IMR-90 (cell line): ENCODE measurements at regions not wholly inside any gene's neighbourhood (a gene's known extent, or its start where the extent isn't known, plus 50 kb on each side); places are given as distances from the start of the nearest gene placed in this dataset.
A peak's percentile ranks its signal among the peaks of the same experiment; 100 is the strongest.
"Not testable (repeated sequence)": the region's sequence is repeated elsewhere in the genome, so short reads cannot be mapped to it uniquely, and the experiment has no call there.

Experiments
- ATAC-seq: fragments of 200-7000 bp; cut with Tn5 transposase; 2 replicates; pipeline ENCODE4 v1.9.1; 2020; ENCODE audit warnings: low read depth, mild to moderate bottlenecking, moderate library complexity
- BruUV-seq: library from RNA; stranded (reverse); fragments of 400-500 nt; replicated peaks from 2 replicates; lab custom pipeline; 2021; lab: Mats Ljungman, UMichigan
- CTCF ChIA-PET: fragments of 300-600 bp; formaldehyde crosslinking; extraction: SDS; loops from one replicate; lab custom pipeline; 2021; ENCODE audit warnings: antibody characterized with exemption; lab: Yijun Ruan, JAX
- POLR2A ChIA-PET: fragments of 300-600 bp; sonication (Branson Sonifier 250); formaldehyde crosslinking; loops from one replicate; lab custom pipeline; 2022; ENCODE audit warnings: antibody characterized with exemption; ENCODE audit not compliant: unreplicated experiment; lab: Charles Lee
- DNase-seq: peaks from one replicate; pipeline ENCODE4 v3.0.0; 2013
- H2AFZ ChIP-seq: replicated peaks from 2 replicates; pipeline ENCODE3; 2013; ENCODE audit warnings: low read length, mild to moderate bottlenecking; ENCODE audit not compliant: poor library complexity
- H2AK5ac ChIP-seq: 2 replicates; pipeline ENCODE4 v1.6.1; 2013; ENCODE audit warnings: low read depth, low read length, inconsistent platforms
- H2AK9ac ChIP-seq: replicated peaks from 2 replicates; pipeline ENCODE3; 2013; ENCODE audit warnings: mild to moderate bottlenecking, low read depth, low read length, moderate library complexity; ENCODE audit not compliant: poor library complexity
- H2BK120ac ChIP-seq: 2 replicates; pipeline ENCODE4 v1.6.1; 2013; ENCODE audit warnings: low read depth, low read length, inconsistent platforms
- H2BK15ac ChIP-seq: 3 replicates; pipeline ENCODE4 v1.6.1; 2013; ENCODE audit warnings: low read depth, low read length, inconsistent platforms
- H2BK20ac ChIP-seq: 2 replicates; pipeline ENCODE4 v1.6.1; 2013; ENCODE audit warnings: low read depth, mild to moderate bottlenecking, inconsistent platforms, low read length, moderate library complexity
- H2BK5ac ChIP-seq: 2 replicates; pipeline ENCODE4 v1.6.1; 2013; ENCODE audit warnings: mild to moderate bottlenecking, low read depth, low read length, inconsistent platforms; ENCODE audit not compliant: poor library complexity, severe bottlenecking
- H3K14ac ChIP-seq: replicated peaks from 2 replicates; pipeline ENCODE4 v1.6.1; 2013; ENCODE audit warnings: low read depth, low read length, inconsistent platforms
- H3K18ac ChIP-seq: 2 replicates; pipeline ENCODE4 v1.6.1; 2013; ENCODE audit warnings: low read depth, low read length, control low read depth
- H3K23ac ChIP-seq: 2 replicates; pipeline ENCODE4 v1.6.1; 2013; ENCODE audit warnings: low read depth, low read length, inconsistent platforms
- H3K27ac ChIP-seq: 2 replicates; pipeline ENCODE4 v1.5.1; 2013; ENCODE audit warnings: mild to moderate bottlenecking, control low read depth, low read length; ENCODE audit not compliant: insufficient read depth
- H3K27me3 ChIP-seq: 2 replicates; pipeline ENCODE4 v1.6.1; 2013; ENCODE audit warnings: low read length; ENCODE audit not compliant: control insufficient read depth, insufficient read depth
- H3K36me3 ChIP-seq: 2 replicates; pipeline ENCODE4 v1.6.1; 2013; ENCODE audit warnings: low read length, mixed read lengths; ENCODE audit not compliant: control insufficient read depth, insufficient read depth
- H3K4ac ChIP-seq: 2 replicates; pipeline ENCODE4 v1.6.1; 2013; ENCODE audit warnings: low read depth, low read length, inconsistent platforms
- H3K4me1 ChIP-seq: 2 replicates; pipeline ENCODE4 v1.6.1; 2013; ENCODE audit warnings: low read length, mixed read lengths; ENCODE audit not compliant: control insufficient read depth, insufficient read depth
- H3K4me2 ChIP-seq: 2 replicates; pipeline ENCODE4 v1.6.1; 2013; ENCODE audit warnings: low read depth, mild to moderate bottlenecking, control low read depth, low read length, moderate library complexity
- H3K4me3 ChIP-seq: 2 replicates; pipeline ENCODE4 v1.5.1; 2013; ENCODE audit warnings: low read depth, mild to moderate bottlenecking, control low read depth, low read length, moderate library complexity; ENCODE audit not compliant: insufficient read depth
- H3K56ac ChIP-seq: 2 replicates; pipeline ENCODE4 v1.6.1; 2013; ENCODE audit warnings: low read length, inconsistent platforms; ENCODE audit not compliant: insufficient read depth; ENCODE audit errors: extremely low read depth
- H3K79me1 ChIP-seq, 2 experiments: 2 replicates each; pipeline ENCODE4 v1.6.1; 2013; ENCODE audit warnings: low read length in 2 of 2, inconsistent platforms in 1 of 2, low read depth in 1 of 2
- H3K9ac ChIP-seq: 2 replicates; pipeline ENCODE4 v1.6.1; 2013; ENCODE audit warnings: low read depth, low read length, control low read depth
- H3K9me1 ChIP-seq: 2 replicates; pipeline ENCODE4 v1.6.1; 2013; ENCODE audit warnings: low read length, inconsistent platforms; ENCODE audit not compliant: insufficient read depth
- H3K9me3 ChIP-seq: 2 replicates; pipeline ENCODE4 v1.6.1; 2013; ENCODE audit warnings: low read length; ENCODE audit not compliant: control insufficient read depth, insufficient read depth
- H4K20me1 ChIP-seq: 2 replicates; pipeline ENCODE4 v1.6.1; 2013; ENCODE audit warnings: low read length, inconsistent platforms; ENCODE audit not compliant: insufficient read depth
- H4K5ac ChIP-seq: 2 replicates; pipeline ENCODE4 v1.6.1; 2013; ENCODE audit warnings: mild to moderate bottlenecking, low read depth, low read length, control low read depth
- H4K8ac ChIP-seq, 2 experiments: 2 replicates each; pipeline ENCODE4 v1.6.1; 2013; ENCODE audit warnings: low read depth in 2 of 2, low read length in 2 of 2, control low read depth in 1 of 2, inconsistent platforms in 1 of 2
- H4K91ac ChIP-seq: 2 replicates; pipeline ENCODE4 v1.6.1; 2013; ENCODE audit warnings: low read depth, low read length, inconsistent platforms; ENCODE audit not compliant: insufficient read depth
- BHLHE40 ChIP-seq: fragments of 150-350 bp; IDR thresholded peaks from 2 replicates; pipeline ENCODE4 v1.6.1; 2016; ENCODE audit warnings: mild to moderate bottlenecking, low read depth, low read length
- CHD1 ChIP-seq: IDR thresholded peaks from 2 replicates; pipeline ENCODE4 v1.6.1; 2012; ENCODE audit warnings: low read depth, low read length, improper control_type of control experiment
- ELK1 ChIP-seq: fragments of 150-350 bp; IDR thresholded peaks from 2 replicates; pipeline ENCODE4 v1.6.1; 2016; ENCODE audit warnings: low read depth, mild to moderate bottlenecking, low read length, moderate library complexity, borderline replicate concordance
- MXI1 ChIP-seq: IDR thresholded peaks from 2 replicates; pipeline ENCODE4 v1.6.1; 2012; ENCODE audit warnings: low read depth, mild to moderate bottlenecking, low read length, moderate library complexity, borderline replicate concordance
- POLR2A ChIP-seq: IDR thresholded peaks from 2 replicates; pipeline ENCODE4 v1.6.1; 2012; ENCODE audit warnings: mild to moderate bottlenecking, low read depth, low read length
- RAD21 ChIP-seq: IDR thresholded peaks from 2 replicates; pipeline ENCODE4 v1.6.1; 2012; ENCODE audit warnings: low read length, improper control_type of control experiment
- RCOR1 ChIP-seq: IDR thresholded peaks from 2 replicates; pipeline ENCODE4 v1.6.1; 2012; ENCODE audit warnings: mild to moderate bottlenecking, low read length, improper control_type of control experiment; ENCODE audit not compliant: insufficient replicate concordance
- RFX5 ChIP-seq: IDR thresholded peaks from 2 replicates; pipeline ENCODE4 v1.8.0; 2012; ENCODE audit warnings: low read depth, mild to moderate bottlenecking, low read length, moderate library complexity
- SMC3 ChIP-seq: fragments of 150-350 bp; IDR thresholded peaks from 2 replicates; pipeline ENCODE4 v1.6.1; 2016; ENCODE audit warnings: low read depth, mild to moderate bottlenecking, antibody characterized with exemption, low read length, moderate library complexity
- WGBS, 2 experiments: methylation state at CpG; one replicate each; pipeline versions ENCODE4 v1.1.5 to v1.1.7; 2013; ENCODE audit warnings: missing lambda C conversion rate in 2 of 2; ENCODE audit not compliant: insufficient read length in 1 of 2; ENCODE audit errors: extremely low coverage in 2 of 2; 5-methylcytosine and 5-hydroxymethylcytosine counted together
- dilution Hi-C: fragments of 300-500 bp; cut with HindIII; formaldehyde crosslinking; loops from one replicate; pipeline ENCODE4 v1.14.3; 2018; ENCODE audit warnings: low sequenced_read_pairs; ENCODE audit not compliant: unreplicated experiment
- in situ Hi-C: fragments of 300-500 bp; cut with MboI; formaldehyde crosslinking; loops from 3 replicates; pipeline ENCODE4 v1.14.3; 2019; ENCODE audit warnings: low sequenced_read_pairs, inconsistent platforms, mixed read lengths
- intact Hi-C: fragments of 100-400 bp; cut with micrococcal nuclease; formaldehyde crosslinking; loops from 2 replicates; pipeline ENCODE4 v1.10.0; 2022

GRCh38 chrX:103431316-103431715, 55.0 kb downstream of the BEX3 start:
- no peak overlapping the region for H2AFZ ChIP-seq
- no TSS peak for BruUV-seq
- no peaks in the 10 kb centered on the region; the same call in 1 of the 2 replicates for H3K27me3 ChIP-seq
- no peaks in the 10 kb centered on the region for H3K36me3 ChIP-seq
- no peaks in the 10 kb centered on the region for H3K9me1 ChIP-seq
- POLR2A ChIA-PET: no interaction called here
- no peak overlapping the region for H2BK15ac ChIP-seq
- no peak overlapping the region for H3K4me3 ChIP-seq
- H4K8ac ChIP-seq: peak overlapping the region in 1 of 2 experiments; percentile 53; a peak in 1 of 4 replicates
- H3K79me1 ChIP-seq: peaks cover 2 to 3% of the 10 kb centered on the region in 2 experiments; a peak in 1 of 4 replicates
- H3K4ac ChIP-seq: peak overlapping the region; percentile 77; the same call in 1 of the 2 replicates
- no peaks in the 10 kb centered on the region for H4K20me1 ChIP-seq
- H3K4me1 ChIP-seq: peaks cover 3% of the 10 kb centered on the region; the same call in 1 of the 2 replicates
- intact Hi-C loops: no loop called here
- H2BK120ac ChIP-seq: no peak overlapping the region
- H2BK20ac ChIP-seq: peak overlapping the region; percentile 80; the same call in 1 of the 2 replicates
- 52% methylated on average over 6 of the region's 7 CpGs; no CpG with 5 or more reads in 1 of the 2 experiments for WGBS, 2 experiments
- dilution Hi-C loops: no loop called here
- peak overlapping the region; percentile 54 for H3K27ac ChIP-seq
- ATAC-seq: peak; percentile 75
- in situ Hi-C loops: no loop called here
- CTCF ChIA-PET: no interaction called here
- no peak overlapping the region for H3K23ac ChIP-seq
- H3K18ac ChIP-seq: no peak overlapping the region; the same call in 1 of the 2 replicates
- H3K4me2 ChIP-seq: peak overlapping the region; percentile 57
- no peak overlapping the region for H4K5ac ChIP-seq
- H2BK5ac ChIP-seq: peak overlapping the region; percentile 65
- H3K9ac ChIP-seq: no peak overlapping the region
- no peak overlapping the region for H4K91ac ChIP-seq
- no peak overlapping the region for H3K14ac ChIP-seq
- H3K56ac ChIP-seq: no peak overlapping the region
- no peaks in the 10 kb centered on the region for H3K9me3 ChIP-seq
- TF ChIP-seq CHD1 (no peak), RCOR1 (no peak), POLR2A (no peak), BHLHE40 (no peak), ELK1 (no peak), MXI1 (no peak), RFX5 (no peak), SMC3 (no peak), RAD21 (no peak)
- no peak overlapping the region for H2AK5ac ChIP-seq
- H2AK9ac ChIP-seq: no peak overlapping the region
- DNase-seq: peak; percentile 61

- intact Hi-C loops, H2BK15ac ChIP-seq, H4K8ac ChIP-seq, H3K9me3 ChIP-seq, H3K4me1 ChIP-seq, DNase-seq, H3K9ac ChIP-seq, CTCF ChIA-PET, H2AK9ac ChIP-seq, H2BK120ac ChIP-seq, H3K4ac ChIP-seq, H2AFZ ChIP-seq, H4K5ac ChIP-seq, H3K36me3 ChIP-seq, H3K18ac ChIP-seq, H2BK20ac ChIP-seq, dilution Hi-C loops, H3K79me1 ChIP-seq, H4K20me1 ChIP-seq, H3K23ac ChIP-seq, H2BK5ac ChIP-seq, H3K9me1 ChIP-seq, H3K27me3 ChIP-seq, POLR2A ChIA-PET, in situ Hi-C loops, H3K27ac ChIP-seq, BruUV-seq, H3K56ac ChIP-seq, H3K14ac ChIP-seq, H2AK5ac ChIP-seq, H4K91ac ChIP-seq, ATAC-seq, H3K4me3 ChIP-seq, H3K4me2 ChIP-seq: not testable (repeated sequence)
- no CpG with 5 or more reads among the region's 5 CpGs for WGBS, 2 experiments
These were observed 56.5 kb downstream of the BEX3 start for GRCh38 chrX:103432841-103433240.
